GM21360 (cell line): ENCODE measurements at regions not wholly inside any gene's neighbourhood (a gene's known extent, or its start where the extent isn't known, plus 50 kb on each side); places are given as distances from the start of the nearest gene placed in this dataset.

Experiments
- ATAC-seq: cut with Tn5 transposase; IDR thresholded peaks from one replicate; pipeline ENCODE4 v1.9.1; 2021; ENCODE audit warnings: mild to moderate bottlenecking, moderate library complexity; ENCODE audit not compliant: unreplicated experiment

- no peak for ATAC-seq
These were observed 576.5 kb upstream of the PLXNA2 start for GRCh38 chr1:208820580-208821212.

GRCh38 chr1:208821939-208822338 lies 577.8 kb upstream of the PLXNA2 start:
- ATAC-seq: no peak

GRCh38 chr1:208825300-208825699 lies 581.1 kb upstream of the PLXNA2 start:
- ATAC-seq: no peak

- ATAC-seq: no peak
These were observed 585.4 kb upstream of the PLXNA2 start for GRCh38 chr1:208829595-208829994.

- no peak for ATAC-seq
These were observed 590.4 kb upstream of the PLXNA2 start for GRCh38 chr1:208834381-208835096.

- no peak for ATAC-seq
These were observed 590.9 kb upstream of the PLXNA2 start for GRCh38 chr1:208835097-208835463.

GRCh38 chr1:208835781-208836180 lies 591.6 kb upstream of the PLXNA2 start:
- ATAC-seq: no peak

GRCh38 chr1:208837242-208837641 lies 593.1 kb upstream of the PLXNA2 start:
- ATAC-seq: no peak

GRCh38 chr1:208841436-208841835 lies 597.3 kb upstream of the PLXNA2 start:
- ATAC-seq: no peak

GRCh38 chr1:208842451-208842850 lies 598.3 kb upstream of the PLXNA2 start:
- ATAC-seq: no peak

- ATAC-seq: no peak
These were observed 600.0 kb upstream of the PLXNA2 start for GRCh38 chr1:208844158-208844557.

GRCh38 chr1:208848854-208849253 lies 604.7 kb upstream of the PLXNA2 start:
- no peak for ATAC-seq

- no peak for ATAC-seq
These were observed 606.3 kb upstream of the PLXNA2 start for GRCh38 chr1:208850442-208850841.

GRCh38 chr1:208851366-208851765 lies 607.2 kb upstream of the PLXNA2 start:
- no peak for ATAC-seq

GRCh38 chr1:208852911-208853310 lies 608.7 kb upstream of the PLXNA2 start:
- no peak for ATAC-seq

- ATAC-seq: peak; percentile 84
These were observed 611.2 kb upstream of the PLXNA2 start for GRCh38 chr1:208855403-208855802.

- ATAC-seq: no peak
These were observed 613.3 kb upstream of the PLXNA2 start for GRCh38 chr1:208857465-208857864.

GRCh38 chr1:208858738-208859137 lies 614.6 kb upstream of the PLXNA2 start:
- no peak for ATAC-seq

GRCh38 chr1:208864366-208864965 lies 620.3 kb upstream of the PLXNA2 start:
- ATAC-seq: no peak

GRCh38 chr1:208866386-208866955 lies 622.3 kb upstream of the PLXNA2 start:
- no peak for ATAC-seq

- no peak for ATAC-seq
These were observed 624.4 kb upstream of the PLXNA2 start for GRCh38 chr1:208868554-208868953.

GRCh38 chr1:208874915-208875314 lies 630.7 kb upstream of the PLXNA2 start:
- no peak for ATAC-seq
